GM19240 (cell line): ENCODE measurements at regions not wholly inside any gene's neighbourhood (a gene's known extent, or its start where the extent isn't known, plus 50 kb on each side); places are given as distances from the start of the nearest gene placed in this dataset.

ENCODE experiments used
- DNase-seq: peaks from one replicate; pipeline ENCODE4 v3.0.0; 2011; ENCODE audit warnings: low spot score; ENCODE audit not compliant: insufficient read length

DNA sequence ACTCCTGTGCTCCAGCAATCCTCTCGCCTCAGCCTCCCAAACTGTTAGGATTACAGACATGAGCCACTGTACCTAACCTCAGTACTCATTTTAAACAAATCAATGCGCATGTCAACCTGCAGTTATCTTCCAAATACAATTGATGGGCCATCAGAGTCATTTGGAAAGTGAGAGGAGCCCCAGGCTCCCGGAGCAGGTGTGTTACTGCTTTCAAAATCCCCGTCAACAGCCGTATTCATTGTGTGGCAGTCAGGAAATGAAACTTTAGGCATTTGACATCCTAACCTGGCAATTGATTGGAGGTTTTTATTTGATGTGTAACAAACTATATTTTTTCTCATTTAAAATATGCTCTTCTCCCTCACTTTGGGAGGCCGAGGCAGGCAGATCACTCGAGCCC is 623.6 kb upstream of the TENM3 start:
- DNase-seq: no peak

DNA sequence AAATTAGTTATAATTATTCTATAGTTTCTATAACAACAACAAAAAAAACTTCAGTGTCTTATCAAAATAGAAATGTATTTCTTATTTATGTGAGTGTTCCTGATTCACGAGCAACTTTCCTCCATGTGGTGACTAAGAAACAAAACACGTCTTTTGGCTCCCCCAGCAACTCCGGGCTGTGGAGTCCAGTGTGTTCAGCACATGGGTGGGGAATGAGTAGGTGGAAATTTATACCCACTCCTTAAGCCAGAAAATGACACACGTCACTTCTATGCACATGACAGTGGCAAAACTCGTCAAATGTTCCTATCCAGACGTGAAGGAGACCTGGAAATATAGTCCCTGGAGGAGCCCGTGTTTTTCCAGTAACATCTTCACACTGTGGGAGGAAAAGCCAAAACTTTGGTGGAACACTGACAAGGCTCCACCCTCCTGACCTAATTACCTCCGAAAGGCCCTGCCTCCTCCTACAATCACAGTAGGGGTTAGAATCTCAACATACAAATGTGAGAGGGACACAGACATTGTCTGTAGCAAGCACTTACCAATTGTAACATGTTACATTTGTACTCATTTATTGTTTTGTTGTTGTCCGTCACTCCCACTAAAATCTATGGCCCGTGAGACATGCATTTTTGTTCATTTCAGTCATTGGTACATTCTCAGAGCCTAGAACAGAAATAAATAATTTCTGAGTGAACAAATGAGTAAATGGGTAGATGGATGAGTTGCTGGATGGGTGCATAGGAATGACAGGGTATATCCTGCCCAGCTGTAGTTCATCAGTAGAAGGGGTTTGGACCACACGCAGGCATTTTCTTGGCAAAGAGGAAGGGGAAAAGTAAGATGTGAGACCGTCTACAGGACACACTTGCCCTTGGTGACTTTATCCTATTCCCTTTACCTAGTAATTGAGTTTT is 605.8 kb upstream of the TENM3 start:
- no peak for DNase-seq

DNA sequence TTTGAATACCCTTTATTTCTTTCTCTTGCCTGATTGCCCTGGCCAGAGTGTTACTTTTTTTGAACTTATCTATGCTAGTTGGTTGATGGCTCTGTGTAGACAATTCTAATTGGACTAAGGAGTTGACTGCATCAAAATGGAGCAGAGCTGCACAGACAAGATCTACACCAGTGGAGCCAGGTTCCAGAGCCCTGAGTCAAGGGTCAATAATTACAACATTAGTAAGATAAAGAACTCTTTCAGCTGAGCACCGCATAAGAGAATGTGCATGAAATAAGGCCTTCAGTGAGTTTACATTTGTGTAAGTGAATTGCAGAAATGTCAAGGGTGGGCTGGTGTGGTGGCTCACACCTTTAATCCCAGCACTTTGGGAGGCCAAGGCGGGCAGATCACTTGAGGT is 599.7 kb upstream of the TENM3 start:
- DNase-seq: no peak

DNA sequence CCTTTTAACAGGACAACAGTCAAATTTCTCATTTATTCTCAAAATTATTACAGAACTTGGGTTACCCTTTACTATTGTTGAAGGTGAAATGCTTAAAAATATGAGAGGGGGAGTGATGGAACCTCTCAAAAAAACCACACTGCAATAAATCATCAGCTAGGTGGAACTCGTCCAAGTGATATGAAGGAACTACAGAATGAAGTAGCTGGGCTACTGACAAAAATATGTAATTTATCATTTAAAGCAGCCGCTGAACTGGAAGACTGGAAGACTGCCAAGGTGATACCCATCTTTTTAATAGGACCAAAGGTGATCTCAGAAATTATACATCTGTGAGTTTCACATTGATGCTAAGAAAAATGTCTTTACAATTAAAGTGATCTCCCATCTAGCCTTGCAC is 597.7 kb upstream of the TENM3 start:
- DNase-seq: no peak

DNA sequence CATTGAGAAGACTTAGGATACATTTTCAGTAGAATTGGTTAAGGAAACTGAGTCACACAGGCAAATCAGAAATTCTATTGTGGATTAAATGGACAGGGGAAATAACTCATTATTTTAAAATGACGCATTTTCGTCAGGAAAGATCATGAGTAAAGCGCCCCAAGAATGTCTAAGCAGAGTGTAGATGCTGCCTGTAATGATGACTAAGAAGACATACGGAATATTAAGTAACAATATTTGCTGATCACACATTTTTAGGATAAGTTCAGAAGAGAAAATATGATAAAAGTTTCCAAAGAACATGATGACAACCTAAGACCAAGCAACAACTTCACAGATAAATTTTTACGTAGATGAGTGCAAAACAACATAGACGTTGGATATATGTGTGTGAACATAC is 596.3 kb upstream of the TENM3 start:
- DNase-seq: no peak

DNA sequence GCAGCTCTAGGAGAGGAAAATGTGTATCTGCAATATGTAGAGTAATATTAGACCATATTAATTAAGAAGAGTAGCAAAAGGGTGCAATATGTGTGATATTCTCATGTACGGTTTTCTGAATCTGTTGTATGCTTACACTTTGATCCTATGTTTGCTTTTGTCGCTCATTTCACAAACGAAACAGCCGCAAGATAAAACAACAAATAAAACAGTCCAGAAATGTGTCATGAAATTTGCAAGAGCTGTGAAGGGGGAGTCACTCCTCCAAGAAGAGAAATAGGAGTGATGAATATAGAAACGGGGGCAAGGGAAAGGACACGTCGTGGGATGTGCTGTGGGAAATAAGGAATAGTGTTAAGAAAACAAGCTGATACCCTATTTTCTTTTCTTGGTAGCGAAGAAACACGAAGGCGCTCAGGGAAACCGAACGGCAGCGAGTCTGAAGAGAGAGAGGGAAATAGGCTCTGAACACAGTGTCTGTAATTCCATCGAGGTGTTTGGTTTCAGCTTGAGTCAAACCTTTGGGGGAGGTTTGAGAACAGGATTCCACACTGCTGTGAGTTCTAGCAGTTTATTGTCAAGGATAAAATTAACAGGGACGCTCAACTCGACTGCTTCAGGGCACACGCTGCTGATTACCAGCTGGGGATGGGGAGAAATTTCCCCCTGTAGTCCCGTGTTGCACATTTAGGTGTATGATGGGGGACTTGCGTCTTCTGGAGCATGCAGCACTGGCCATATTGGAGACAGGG is 595.6 kb upstream of the TENM3 start:
- DNase-seq: no peak

DNA sequence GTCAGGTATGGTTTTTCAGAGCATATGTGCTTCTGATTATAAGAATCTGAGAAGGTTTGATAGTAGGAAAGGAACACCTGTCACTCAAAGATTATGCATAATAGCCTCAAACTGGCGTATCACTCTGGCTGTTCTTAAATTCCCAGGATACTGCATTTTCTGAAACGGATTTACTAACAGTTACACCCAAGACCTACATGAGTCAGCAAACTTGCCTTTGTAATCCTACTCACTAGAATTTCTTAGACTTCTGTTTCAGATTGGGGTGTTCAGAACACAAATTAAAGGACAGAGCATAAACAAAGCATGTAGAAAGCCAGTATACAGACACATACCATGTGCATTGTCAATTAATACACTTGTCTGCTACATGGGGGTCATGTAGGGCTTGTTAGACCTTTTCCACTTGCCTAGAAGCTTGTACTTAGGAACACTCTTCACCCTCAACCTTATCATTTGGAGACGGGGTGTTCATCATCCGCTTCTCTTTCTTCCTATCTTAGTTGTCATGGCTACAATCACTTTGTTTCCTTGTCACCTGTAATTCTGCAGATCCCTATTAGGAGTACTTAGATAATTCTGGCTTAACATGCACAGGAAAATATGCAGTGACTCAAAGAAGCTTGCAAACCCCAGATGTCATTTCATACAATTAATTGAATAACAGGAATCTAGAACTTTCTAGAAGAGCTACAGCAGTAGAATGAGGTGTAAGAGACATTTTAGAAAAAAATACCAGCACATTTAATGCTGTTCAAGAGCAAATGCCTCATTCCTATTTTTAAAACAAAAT is 593.0 kb upstream of the TENM3 start:
- DNase-seq: no peak

DNA sequence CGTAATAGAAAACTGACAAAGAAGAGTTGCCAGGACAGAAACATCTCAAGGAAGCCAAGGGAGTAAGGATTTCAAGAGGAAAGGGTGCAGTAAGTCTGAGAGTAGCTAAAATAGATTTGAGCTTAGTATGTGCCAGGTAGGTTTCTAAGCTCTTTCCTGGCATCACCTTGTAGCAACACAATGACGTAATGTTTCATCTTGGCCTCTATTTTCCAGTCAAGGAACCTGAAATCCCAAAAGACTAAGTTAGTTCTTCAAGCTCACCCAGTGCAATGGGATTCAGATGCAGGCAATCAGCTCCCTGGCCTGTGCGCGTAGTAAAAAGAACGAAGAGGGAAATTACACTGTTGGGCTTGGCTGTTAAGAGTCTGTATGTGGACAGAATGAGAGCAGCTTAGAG is 586.5 kb upstream of the TENM3 start:
- no peak for DNase-seq

DNA sequence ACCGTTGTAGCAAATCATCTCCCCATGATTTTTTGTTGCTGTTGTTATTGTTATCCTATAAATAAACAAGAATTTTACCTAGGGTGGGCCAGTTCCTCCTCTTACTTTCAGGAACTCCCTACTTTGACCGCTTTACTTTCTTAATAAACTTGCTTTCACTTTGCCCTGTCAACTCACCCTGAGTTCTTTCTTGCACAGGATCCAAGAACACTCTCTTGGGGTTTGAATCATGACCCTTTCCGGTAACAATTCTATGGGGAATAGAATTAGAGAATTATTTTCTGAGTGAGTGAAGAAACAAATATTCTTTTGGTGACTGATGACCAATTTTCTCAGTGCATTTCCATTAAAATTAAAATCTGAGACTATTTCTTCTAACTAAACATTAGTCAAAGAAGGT is 584.0 kb upstream of the TENM3 start:
- DNase-seq: no peak

DNA sequence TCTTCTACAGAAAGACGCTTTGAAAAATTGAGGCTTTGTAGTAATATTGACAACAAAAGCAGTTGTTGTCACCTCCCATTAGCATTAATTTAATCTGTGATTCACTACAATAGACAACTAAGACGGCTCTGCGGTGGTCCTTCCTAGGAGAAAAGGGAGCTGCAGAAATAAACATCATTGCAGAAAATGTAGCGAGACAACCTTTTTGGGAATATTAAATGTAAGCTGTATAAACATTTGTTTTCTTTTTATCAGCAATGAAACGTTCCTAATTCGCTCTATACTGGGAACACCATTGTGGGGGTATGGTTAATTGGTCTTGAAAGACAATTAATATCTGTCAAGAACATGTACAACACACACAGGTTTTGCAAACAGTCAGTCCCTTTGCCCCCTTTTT is 583.3 kb upstream of the TENM3 start:
- no peak for DNase-seq

DNA sequence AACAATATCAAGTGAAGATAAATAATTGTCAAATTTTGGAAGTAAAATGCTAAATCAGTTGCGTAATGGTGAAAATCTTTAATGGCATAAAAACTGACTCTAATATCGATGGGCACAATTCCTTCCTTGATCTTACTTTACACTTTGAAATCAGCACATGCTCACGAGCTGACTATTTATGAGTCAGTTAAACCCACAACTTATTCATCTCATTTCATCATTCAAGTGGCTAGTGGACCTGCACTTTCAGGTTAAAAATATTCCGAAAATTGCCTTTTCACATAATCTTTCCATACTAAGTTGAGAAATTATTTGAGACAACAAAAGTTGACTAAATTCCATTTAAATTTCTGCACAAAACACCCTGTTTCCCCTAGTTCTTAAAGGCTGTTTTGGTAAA is 582.1 kb upstream of the TENM3 start:
- no peak for DNase-seq

DNA sequence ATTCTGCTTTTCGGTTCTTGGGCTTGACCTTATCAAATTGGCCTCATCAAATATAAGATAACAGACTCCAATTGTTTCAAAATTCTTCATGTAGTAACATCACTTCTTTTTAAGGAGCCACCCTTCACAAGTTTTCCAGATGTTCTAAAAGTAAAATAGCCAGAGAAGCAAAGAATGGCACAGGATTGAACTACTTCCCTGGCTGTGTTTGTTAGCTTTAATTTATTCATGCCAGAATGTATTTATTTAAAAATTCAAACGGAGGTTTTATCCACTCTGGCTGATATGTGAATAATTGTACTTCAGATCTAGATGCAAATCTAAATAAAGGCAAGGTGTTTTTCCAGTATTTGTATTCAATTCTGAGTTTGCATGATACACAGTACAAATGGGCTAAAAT is 581.3 kb upstream of the TENM3 start:
- DNase-seq: no peak

DNA sequence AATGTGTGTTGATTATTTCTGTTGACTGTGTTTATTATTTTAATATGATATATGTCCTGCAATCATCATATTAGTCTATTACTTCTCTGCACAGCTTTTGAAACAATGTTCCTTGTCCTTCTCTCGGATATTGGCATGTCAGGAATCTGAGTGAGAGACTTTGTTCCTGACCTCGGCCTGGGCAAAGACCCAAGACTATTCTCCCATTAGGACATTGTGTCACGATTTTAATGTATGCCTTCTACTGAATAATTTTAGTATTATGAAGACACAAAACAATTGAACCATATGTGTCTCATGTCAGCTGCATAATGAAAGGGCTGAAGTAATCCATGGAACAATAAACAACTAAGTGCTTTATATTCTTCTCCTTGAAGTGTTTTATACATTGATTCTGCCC is 580.8 kb upstream of the TENM3 start:
- no peak for DNase-seq

DNA sequence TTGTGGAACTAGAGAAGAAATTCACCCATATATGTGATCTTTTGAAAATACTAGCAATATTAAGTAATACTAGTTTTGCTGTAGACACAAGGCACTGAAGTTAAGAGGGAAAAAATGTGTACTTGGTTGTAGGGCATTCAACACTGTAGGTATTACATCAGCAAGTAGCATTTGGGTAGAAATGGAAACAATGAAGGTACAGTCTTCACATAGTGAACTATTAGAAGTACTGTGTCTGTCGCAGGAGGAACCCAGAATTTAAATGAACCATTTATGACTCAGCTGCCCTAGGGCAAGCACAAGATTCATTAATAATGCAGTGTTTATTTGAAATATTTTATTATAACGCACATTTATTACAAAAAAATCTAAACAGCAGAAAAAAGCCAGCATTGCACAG is 572.7 kb upstream of the TENM3 start:
- no peak for DNase-seq

DNA sequence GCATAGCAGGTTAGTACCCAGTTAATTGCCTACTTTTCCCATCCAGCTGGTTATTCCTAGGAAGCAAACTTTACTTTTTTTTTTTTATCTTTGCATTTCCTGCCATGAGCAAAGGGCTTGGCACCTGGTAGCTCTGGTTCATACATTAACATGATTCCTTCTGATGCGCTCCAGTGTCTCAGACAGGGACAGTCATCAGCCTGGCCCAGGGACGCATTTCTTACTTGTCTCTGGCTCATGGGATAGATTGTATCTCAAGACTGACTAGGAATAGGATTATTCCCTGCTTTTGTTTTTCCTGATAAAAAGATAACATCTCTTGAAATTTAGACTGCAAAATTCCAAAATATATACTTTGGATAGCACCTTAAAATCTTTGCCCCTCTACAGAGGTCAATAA is 571.5 kb upstream of the TENM3 start:
- no peak for DNase-seq

DNA sequence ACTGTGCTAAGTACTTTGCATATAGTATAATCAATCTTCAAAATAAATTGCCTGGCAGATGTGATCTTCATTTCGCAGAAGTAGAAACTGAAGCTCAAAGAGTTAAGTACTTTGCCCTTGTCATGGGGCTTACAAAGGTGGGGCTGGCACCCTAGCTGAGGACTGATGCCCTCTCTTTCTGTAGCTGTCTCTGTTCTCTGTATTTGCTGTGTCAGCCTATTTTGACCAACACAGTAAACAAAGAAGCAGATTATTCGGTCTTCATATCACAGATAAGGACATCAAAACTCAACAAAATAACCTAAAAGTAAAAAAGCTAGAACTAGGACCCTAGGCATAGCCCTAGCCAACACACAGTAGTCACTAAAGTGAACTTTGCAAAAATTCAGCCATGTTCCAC is 570.5 kb upstream of the TENM3 start:
- DNase-seq: no peak

DNA sequence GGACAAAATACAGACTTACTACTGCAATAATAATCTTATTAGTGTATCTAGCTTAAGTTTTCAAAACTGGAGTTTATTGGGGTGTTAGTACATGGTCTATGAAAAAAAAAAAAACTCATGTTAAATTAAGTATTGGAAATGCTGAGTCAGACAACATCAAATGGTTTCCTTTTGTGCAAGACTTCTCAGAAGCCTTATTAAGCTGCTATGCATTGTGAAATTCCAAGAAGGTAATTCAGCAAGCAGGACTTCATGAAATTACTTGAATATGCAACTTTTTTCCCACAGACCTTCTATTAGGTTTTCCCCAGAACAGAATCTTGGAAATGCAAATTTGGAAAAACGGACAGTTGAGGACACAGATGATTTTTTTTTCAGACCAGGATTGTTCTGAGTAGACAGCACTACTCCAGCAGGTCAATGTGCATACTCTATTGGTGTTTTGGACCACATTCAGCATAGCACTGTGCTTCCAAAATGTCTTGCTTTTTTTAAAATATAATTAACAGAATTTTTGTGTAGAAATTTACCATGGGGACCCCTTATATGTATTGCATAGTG is 568.8 kb upstream of the TENM3 start:
- DNase-seq: no peak

DNA sequence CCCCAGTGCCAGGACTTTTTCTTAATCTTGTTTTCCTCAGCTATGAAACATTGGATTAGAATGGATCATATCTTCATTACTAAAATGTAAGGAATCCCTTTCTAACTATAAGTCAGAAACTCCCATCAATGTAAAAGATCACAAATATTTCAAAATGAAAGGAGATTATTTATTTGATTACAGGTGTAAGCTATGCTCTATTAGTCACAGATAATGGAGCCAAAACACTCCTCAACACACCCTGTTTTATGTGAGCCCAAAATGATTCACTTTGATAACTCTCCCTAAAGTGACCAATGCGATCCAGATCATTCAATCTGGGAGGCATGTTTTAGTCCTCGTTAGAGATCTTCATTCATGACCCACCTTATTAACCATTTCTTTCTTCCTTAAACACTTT is 566.7 kb upstream of the TENM3 start:
- no peak for DNase-seq

DNA sequence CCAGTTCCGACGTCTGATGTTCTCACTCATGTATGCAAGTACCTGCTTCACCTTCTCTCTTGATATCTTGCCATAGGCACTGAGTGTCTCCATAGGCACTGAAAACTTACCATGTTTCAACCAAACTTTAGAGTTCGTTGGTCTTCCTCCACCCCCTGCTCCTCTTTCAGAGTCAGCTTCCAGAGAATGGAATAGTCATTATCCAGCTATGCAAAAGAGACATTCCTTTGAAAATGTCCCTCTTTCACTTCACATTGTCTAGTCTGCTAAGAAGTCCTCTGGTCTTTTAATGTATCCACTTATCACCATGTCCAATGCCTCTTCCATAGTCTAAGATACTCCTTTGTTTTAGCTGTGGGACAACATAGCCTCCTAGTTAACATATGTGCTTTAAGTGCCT is 566.0 kb upstream of the TENM3 start:
- no peak for DNase-seq

DNA sequence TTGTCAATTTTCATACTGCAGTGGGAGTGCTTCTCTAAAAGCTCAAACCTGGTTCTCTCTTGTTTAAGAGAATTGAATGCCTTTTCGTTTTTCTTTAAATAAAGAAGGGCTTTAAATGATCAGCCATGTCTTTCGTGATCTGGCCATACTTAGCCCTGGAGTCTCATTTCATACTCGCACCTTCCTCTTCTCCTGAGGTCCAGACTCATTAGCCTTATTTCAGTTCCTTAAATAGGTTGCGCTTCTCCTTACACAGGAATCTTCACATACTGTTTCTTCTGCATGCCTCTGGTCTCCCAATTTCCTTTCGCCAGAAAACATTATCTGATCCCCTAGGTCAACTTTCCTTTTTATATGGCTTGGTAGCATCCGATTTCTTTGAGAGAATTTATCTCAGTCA is 565.6 kb upstream of the TENM3 start:
- no peak for DNase-seq

DNA sequence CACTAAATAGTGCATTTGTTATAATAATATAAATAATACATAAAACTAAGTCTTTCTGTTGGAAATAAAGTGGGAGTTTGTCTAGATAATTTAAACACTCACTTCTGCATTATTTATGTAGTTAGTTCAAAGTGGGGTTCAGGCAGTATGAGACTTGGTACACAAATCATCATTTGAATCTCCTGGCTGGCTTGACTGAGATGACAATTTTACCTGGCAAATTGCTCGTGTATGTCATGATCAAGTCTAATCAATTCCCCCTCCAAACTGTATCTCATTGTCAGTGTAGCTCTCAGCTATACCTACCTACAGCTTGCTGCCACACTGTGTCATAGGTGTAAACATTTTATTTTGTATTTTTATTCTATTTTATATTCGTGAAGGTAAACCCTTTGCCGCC is 563.4 kb upstream of the TENM3 start:
- DNase-seq: no peak
